NCI-H748 (cell line): ENCODE measurements at regions not wholly inside any gene's neighbourhood (a gene's known extent, or its start where the extent isn't known, plus 50 kb on each side); places are given as distances from the start of the nearest gene placed in this dataset.

Experiments
- DNase-seq: peaks from one replicate; lab custom pipeline; 2025; ENCODE audit not compliant: unreplicated experiment; lab: John Stamatoyannopoulos, UW

- DNase-seq: no peak
These were observed 83.1 kb upstream of the S1PR1 start for GRCh38 chr1:101153692-101154091.

- no peak for DNase-seq
These were observed 84.2 kb upstream of the S1PR1 start for GRCh38 chr1:101152633-101153032.

DNA sequence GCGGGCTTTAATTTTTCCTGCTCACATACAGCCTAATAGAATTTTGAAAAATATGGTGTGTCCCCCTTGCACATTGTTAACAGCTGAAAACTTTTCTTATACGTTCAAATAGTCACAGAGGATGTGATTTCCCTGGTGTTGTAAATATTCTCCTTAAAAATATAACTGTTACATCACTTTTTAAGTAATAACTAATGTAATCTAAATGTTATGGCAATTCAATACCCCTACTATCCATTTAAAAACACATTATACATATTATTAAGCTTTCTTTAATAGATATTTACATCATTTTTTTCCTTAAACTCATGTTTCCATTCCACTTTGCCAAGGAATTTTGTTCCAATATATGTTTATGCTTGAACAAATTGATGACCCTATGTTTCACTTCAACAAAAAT is 85.5 kb upstream of the S1PR1 start:
- DNase-seq: no peak

DNA sequence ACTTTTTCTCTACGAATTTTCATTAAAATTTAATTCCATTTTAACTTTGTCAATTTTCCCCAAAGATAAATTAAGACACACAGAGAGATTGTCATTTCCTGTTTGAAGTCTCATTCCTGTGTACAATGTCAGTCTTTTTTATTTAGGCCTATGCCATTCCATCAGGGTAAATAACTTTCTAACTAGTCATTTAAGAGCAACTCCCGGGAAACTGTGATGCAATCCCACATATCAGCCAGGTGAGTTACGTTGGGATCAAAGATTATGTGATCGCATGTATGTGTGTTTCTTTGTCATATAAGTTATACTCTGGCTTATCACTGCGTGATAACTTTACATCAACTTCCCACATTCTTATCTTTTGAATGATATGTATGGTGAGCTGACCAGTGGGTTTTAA is 86.1 kb upstream of the S1PR1 start:
- no peak for DNase-seq

DNA sequence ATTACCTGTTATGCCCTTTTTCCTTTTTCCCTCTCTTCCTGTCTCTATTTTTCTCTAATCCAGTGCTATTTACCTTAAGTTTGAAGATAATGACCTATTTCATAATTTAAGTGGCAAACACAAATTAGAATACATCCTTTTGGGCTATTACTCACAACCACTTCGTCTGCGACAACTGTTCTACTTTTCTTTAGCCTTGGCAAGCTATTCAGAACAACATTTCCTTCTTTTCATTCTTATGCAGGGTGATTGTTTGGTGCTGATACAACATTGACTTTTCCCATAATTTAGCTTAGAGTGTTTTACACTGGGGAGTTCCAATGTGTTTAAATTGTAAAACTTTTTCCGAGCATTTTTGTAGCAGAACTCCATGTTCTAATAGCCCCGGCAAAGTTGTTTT is 86.6 kb upstream of the S1PR1 start:
- DNase-seq: no peak

GRCh38 chr1:101148980-101149379 is 87.8 kb upstream of the S1PR1 start:
- no peak for DNase-seq

GRCh38 chr1:101147381-101147780 is 89.4 kb upstream of the S1PR1 start:
- DNase-seq: no peak

DNA sequence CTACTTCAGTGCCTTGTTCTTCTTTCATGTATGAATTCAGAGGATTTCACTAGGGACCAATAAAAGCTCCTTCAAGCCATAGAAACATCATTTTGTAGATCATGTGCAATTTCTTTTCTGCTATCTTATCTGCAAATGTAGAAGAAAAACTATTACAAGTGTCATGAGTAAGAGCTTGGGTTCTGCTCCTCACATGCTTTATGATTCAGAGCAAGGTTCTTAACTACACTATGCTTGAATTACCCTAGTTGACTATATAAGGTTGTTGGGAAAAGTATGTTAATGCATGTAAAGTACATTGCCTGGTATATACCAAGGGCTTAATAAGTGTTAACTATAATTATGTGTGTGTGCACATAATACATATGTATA is 91.4 kb upstream of the S1PR1 start:
- no peak for DNase-seq

DNA sequence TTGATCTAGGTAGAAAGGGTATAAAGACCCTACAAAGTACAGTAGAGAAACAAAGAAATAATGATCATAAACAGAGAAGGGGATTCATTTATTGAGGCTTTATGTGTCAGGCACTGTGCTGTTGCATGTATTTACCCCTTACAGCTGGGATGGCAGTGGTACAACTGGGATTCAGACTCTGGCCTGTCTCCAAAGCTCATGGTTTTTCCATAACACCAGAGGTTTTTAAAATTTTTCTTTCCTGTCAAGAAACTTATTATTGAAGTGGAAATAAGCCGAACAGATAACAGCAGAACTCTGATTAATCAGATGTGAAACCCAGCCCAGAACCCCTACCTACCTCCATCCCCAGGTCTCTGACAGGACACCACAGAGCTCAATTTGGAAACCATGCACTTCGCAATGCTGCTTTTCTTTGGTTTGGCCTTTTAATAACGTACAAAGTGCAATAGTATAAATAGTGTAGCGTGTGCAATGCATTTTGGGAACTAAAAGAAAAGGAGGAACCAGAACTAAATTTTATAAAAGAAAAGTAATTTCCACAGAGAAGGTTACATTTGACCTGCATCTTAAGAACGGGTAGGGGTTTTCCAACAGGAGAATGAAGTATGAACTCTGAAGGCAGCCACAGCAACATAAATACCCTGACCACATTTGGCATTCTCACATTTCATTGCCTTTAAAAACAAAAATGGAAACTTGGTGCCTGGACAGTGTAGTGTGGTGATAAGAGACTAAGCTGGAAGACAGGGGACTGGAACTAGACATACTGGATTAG is 92.0 kb upstream of the S1PR1 start:
- no peak for DNase-seq

GRCh38 chr1:101142244-101142643 is 94.6 kb upstream of the S1PR1 start:
- DNase-seq: no peak

DNA sequence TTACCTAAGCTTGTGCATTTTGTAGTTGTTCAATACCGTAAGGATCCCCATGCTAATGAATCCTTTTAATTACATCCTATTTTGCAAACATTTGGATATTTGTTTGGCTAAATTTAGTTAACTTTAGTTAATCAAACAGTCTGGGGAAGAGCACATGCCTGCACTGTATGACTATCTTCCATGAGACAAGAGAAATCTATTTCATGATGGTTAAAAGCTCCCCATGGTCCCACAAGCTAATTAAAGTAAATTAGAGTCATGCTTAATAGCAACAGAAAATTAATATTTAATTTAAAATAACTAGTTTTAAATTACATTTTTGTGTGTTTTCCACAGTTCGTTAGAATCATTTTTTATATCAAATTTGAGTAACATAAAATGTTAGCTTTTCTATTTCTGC is 95.4 kb upstream of the S1PR1 start:
- no peak for DNase-seq

GRCh38 chr1:101139821-101140718 is 96.7 kb upstream of the S1PR1 start:
- DNase-seq: no peak

- no peak for DNase-seq
These were observed 97.7 kb upstream of the S1PR1 start for GRCh38 chr1:101139130-101139529.

- no peak for DNase-seq
These were observed 99.4 kb upstream of the S1PR1 start for GRCh38 chr1:101137144-101138126.

DNA sequence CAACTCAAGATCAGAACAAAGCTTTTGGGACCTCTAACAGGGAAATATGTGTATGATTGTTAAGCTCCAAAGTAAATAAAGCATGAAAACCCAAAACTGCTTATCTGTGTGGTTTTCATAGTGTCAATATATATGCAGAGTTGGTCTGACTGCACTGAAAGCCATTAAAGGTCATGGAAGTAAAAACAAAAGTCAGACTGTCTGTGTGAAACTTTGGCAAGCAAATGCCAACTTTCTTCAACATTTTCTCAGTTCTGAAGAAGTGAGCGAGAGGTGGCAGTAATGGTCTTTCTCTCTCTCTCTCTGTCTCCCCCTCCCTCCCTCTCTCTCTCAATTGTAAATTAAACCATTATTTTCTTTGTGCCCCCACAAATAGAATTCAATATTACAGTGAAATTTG is 100.1 kb upstream of the S1PR1 start:
- no peak for DNase-seq

GRCh38 chr1:101136271-101136670 is 100.5 kb upstream of the S1PR1 start:
- DNase-seq: no peak

- no peak for DNase-seq
These were observed 101.3 kb upstream of the S1PR1 start for GRCh38 chr1:101135526-101135925.

GRCh38 chr1:101131239-101131843 is 105.5 kb upstream of the S1PR1 start:
- DNase-seq: no peak

DNA sequence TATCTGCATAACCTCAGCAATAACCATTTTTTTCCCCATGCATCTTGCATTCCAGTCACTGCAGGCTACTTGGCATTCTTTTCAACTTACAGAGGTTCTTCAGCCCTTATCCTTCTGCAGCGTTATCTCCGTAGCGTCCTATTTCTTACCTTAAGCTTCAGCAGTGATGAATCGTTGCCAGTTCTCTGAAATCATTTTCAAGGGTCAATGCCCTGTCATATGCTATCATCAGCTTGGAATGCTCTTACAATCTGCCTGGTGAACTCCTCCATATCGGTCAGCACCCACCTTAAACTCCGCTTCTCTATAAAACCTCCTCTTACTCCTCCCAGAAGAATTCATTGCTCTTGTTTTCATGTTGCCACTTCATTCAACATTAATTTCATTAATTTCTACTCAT is 105.1 kb upstream of the DPH5 start:
- DNase-seq: no peak

GRCh38 chr1:101128846-101129245 is 103.3 kb upstream of the DPH5 start:
- DNase-seq: no peak

GRCh38 chr1:101128211-101128727 is 102.7 kb upstream of the DPH5 start:
- no peak for DNase-seq
